Pons (tissue), 1 donor: ENCODE measurements at regions not wholly inside any gene's neighbourhood (a gene's known extent, or its start where the extent isn't known, plus 50 kb on each side); places are given as distances from the start of the nearest gene placed in this dataset.

Experiments used
- DNase-seq: peaks from one replicate; pipeline ENCODE4 v3.0.0-alpha.2; 2016; ENCODE audit warnings: low spot score

- DNase-seq = no peak
Measured at GRCh38 chr4:74878323-74878722, 54.6 kb upstream of the PARM1 start.

DNA sequence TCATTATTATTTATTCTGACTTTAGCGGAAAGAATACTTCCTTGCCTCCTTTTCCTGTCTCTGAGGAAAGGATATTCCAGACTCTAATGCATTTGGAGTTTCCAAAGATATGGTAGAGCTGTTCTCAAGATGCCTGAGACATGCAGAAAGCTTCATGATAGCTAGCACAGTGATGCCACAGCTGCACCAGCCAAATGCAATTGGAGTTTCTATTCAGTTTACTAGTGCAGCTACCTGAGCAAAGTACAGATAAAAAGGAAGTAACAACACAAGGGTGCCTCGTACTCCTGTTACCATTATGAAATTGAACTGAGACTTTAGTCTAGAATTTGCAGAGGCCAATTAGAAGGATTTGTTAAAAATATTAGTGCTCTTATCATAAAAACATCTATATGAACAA lies 57.5 kb upstream of the PARM1 start:
- no peak for DNase-seq

GRCh38 chr4:74874753-74875367 lies 58.1 kb upstream of the PARM1 start:
- peak; percentile 90 for DNase-seq

- DNase-seq = no peak
Measured at GRCh38 chr4:74873545-74874301, 59.2 kb upstream of the PARM1 start.

DNA sequence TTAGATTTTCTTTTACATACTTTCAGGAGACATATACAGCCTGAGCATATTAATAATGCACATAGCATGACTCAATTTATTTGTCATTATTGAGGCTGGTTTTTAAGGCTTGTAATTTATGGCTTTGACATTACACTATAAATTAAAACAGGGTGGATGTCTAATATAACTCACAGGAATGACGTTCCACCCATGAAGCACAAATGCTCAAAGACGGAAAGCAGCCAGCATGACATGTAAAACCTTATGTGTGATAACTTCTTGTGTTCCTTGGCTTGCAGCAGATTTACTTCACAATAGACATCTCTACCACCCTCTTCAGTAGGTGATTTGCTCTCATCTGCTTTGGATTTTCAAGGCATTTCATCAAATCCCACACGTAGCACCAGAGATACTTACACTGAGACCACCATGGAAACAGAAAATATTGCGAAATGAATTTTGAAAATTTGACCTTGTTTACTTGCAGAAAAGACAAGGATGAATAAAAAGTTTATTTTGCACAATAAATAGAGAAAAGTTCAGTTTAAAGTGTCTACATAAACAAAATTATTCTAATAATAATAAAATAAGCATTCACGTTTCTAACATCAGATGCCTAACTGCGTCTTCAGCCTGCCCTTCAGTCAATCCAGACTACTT lies 64.7 kb upstream of the BTC start:
- no peak for DNase-seq

GRCh38 chr4:74855879-74856278 lies 61.6 kb upstream of the BTC start:
- DNase-seq = no peak

- no peak for DNase-seq
Measured at GRCh38 chr4:74848774-74849173, 54.5 kb upstream of the BTC start.

DNA sequence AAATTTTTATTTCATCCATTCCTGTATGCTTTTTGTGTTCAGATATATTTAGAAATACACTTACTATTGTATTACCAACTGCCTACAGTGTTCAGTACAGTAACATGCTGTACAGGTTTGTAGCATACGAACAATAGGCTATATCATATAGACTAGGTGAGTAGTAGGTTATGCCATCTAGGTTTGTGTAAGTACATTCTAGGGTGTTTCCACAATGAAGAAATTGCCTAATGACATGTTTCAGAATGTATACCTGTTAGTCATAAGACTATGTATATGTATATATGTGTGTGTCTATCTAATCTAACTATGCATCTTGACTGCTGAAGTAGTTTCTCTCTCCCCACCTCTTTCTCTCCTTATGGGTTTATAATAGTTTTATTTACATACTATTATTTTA lies 51.5 kb upstream of the BTC start:
- no peak for DNase-seq
